ENCODE measurements at regions not wholly inside any gene's neighbourhood (a gene's known extent, or its start where the extent isn't known, plus 50 kb on each side); places are given as distances from the start of the nearest gene placed in this dataset.

DNA sequence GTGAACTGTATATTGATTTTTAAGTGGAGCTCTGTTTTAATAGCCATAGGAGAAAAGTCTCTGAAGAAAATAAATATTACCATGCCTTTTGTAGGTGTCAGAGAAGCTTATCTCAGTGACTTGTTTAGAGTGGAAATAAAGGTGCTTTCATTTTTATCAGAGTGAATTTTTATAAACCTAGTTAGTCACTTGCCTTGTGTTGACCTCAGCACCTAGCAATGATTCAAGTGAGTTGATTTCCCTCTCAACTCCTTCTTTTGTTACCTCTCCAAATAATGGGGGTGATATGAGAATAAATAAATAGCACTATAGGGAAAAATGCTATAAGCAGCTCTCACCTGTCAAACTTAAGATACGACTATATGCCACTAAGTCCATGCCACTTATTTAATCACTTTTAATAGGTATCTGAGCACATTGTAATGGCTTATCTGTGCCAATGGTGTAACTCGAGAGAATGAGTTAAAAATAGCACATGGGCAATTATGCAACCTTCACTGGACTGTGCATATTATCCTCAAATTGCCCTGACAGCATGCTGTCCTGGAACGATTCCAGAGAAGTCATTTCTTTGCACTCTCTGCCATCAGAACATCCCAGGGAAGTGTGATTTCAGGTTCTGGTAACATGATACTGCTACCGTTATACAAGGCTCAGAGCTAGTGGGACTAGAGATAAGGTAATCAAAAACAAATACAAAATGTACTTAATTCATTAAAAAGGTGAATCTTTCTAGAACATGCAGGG, 290.8 kb downstream of the CCDC85A start:
- TF ChIP-seq, protein P1, sequence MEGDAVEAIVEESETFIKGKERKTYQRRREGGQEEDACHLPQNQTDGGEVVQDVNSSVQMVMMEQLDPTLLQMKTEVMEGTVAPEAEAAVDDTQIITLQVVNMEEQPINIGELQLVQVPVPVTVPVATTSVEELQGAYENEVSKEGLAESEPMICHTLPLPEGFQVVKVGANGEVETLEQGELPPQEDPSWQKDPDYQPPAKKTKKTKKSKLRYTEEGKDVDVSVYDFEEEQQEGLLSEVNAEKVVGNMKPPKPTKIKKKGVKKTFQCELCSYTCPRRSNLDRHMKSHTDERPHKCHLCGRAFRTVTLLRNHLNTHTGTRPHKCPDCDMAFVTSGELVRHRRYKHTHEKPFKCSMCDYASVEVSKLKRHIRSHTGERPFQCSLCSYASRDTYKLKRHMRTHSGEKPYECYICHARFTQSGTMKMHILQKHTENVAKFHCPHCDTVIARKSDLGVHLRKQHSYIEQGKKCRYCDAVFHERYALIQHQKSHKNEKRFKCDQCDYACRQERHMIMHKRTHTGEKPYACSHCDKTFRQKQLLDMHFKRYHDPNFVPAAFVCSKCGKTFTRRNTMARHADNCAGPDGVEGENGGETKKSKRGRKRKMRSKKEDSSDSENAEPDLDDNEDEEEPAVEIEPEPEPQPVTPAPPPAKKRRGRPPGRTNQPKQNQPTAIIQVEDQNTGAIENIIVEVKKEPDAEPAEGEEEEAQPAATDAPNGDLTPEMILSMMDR (IDR thresholded peaks at IDR 0.05; ENCODE audit: low read length): no peak
- TF ChIP-seq EZH2 (optimal IDR thresholded peaks at IDR 0.05; ENCODE audit: low read depth, low read length) (no peak), EZH2phosphoT487 (IDR thresholded peaks at IDR 0.05; ENCODE audit: low read length) (no peak)
- Histone ChIP-seq H3F3A (ENCODE audit: insufficient read depth, low read length) (no peaks in the 10 kb centered on the region), H3K4me1 (ENCODE audit: low read length) (no peaks in the 10 kb centered on the region), H3K27ac (ENCODE audit: low read length) (no peak overlapping the region), H3K79me2 (ENCODE audit: low read length) (no peaks in the 10 kb centered on the region), H3K4me2 (ENCODE audit: low read depth, low read length) (no peak overlapping the region), H3K27me3 (replicated peaks; ENCODE audit: insufficient read depth, low read length) (no peaks in the 10 kb centered on the region), H3K9me3 (replicated peaks; ENCODE audit: insufficient read depth, low read length) (no peaks in the 10 kb centered on the region), H2AFZ (ENCODE audit: low read length) (no peak overlapping the region), H3K36me3 (replicated peaks; ENCODE audit: insufficient read depth, low read length) (no peaks in the 10 kb centered on the region), H3K9ac (ENCODE audit: low read length) (no peak overlapping the region), H4K20me1 (ENCODE audit: insufficient read depth, low read length) (no peaks in the 10 kb centered on the region), H3K9me2 (replicated peaks; ENCODE audit: insufficient read depth, low read length) (no peaks in the 10 kb centered on the region), H3K4me3 (ENCODE audit: low read length) (no peak overlapping the region)
- DNase-seq: no peak

DNA sequence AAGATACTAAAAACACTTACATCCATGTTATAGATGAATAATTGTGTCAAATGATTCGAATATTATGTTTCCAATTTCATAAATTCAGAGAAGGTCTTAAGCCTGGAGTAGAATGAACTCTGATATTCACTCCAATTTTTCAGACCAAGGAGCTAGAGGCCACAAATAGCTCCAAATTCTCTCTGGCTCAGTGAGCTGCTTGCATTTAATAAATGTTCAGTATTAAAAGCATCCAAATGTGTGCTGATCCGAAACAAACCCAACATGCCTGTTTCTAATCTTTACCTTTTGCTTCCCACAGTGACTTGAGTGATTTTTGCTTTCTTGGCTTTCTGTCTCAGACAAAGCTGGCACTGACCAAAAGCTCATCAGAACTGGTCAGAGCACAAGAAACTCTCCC, 291.4 kb downstream of the CCDC85A start:
- no peak for DNase-seq
- Histone ChIP-seq H3K4me1 (ENCODE audit: low read length) (no peaks in the 10 kb centered on the region), H2AFZ (ENCODE audit: low read length) (no peak overlapping the region), H3F3A (ENCODE audit: insufficient read depth, low read length) (no peaks in the 10 kb centered on the region), H4K20me1 (ENCODE audit: insufficient read depth, low read length) (no peaks in the 10 kb centered on the region), H3K9me2 (replicated peaks; ENCODE audit: insufficient read depth, low read length) (no peaks in the 10 kb centered on the region), H3K9me3 (replicated peaks; ENCODE audit: insufficient read depth, low read length) (no peaks in the 10 kb centered on the region), H3K79me2 (ENCODE audit: low read length) (no peaks in the 10 kb centered on the region), H3K27ac (ENCODE audit: low read length) (no peak overlapping the region), H3K36me3 (replicated peaks; ENCODE audit: insufficient read depth, low read length) (no peaks in the 10 kb centered on the region), H3K4me3 (ENCODE audit: low read length) (no peak overlapping the region), H3K9ac (ENCODE audit: low read length) (no peak overlapping the region), H3K27me3 (replicated peaks; ENCODE audit: insufficient read depth, low read length) (no peaks in the 10 kb centered on the region), H3K4me2 (ENCODE audit: low read depth, low read length) (no peak overlapping the region)
- TF ChIP-seq EZH2phosphoT487 (IDR thresholded peaks at IDR 0.05; ENCODE audit: low read length): no peak
- TF ChIP-seq EZH2 (optimal IDR thresholded peaks at IDR 0.05; ENCODE audit: low read depth, low read length): no peak
- TF ChIP-seq, protein P1 (IDR thresholded peaks at IDR 0.05; ENCODE audit: low read length): no peak

DNA sequence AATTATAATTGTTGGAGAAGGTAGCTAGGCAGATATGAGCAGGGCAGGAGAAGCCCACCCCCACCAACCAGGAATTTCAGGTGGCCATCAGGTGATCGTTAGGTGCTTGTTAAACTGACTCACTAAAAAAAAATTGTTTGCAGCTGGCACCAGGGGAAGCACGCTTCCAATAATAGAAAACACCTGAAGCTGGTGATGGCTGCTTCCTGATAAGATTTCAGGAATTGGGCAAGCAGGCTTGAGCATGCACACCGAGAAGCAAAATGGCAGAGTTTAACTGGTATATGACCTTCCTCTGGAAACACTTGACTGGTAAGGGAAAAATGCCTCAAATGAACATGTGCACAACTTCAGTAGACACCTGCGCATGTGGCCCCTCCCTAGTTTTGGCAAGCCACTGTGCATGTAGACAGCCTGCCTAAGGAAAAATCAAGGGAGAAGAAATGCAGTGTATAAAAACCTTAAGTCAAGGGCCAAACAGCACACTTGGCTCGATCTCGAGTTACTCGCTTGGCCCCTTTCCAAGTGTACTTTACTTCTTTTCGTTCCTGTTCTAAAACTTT, 292.8 kb downstream of the CCDC85A start:
- Histone ChIP-seq H4K20me1 (ENCODE audit: insufficient read depth, low read length) (no peaks in the 10 kb centered on the region), H3K9me2 (replicated peaks; ENCODE audit: insufficient read depth, low read length) (no peaks in the 10 kb centered on the region), H3K4me2 (ENCODE audit: low read depth, low read length) (no peak overlapping the region), H3K4me1 (ENCODE audit: low read length) (no peaks in the 10 kb centered on the region), H3K4me3 (ENCODE audit: low read length) (no peak overlapping the region), H3K36me3 (replicated peaks; ENCODE audit: insufficient read depth, low read length) (no peaks in the 10 kb centered on the region), H3K9ac (ENCODE audit: low read length) (no peak overlapping the region), H3F3A (ENCODE audit: insufficient read depth, low read length) (no peaks in the 10 kb centered on the region), H2AFZ (ENCODE audit: low read length) (no peak overlapping the region), H3K27me3 (replicated peaks; ENCODE audit: insufficient read depth, low read length) (no peaks in the 10 kb centered on the region), H3K9me3 (replicated peaks; ENCODE audit: insufficient read depth, low read length) (no peaks in the 10 kb centered on the region), H3K79me2 (ENCODE audit: low read length) (no peaks in the 10 kb centered on the region), H3K27ac (ENCODE audit: low read length) (no peak overlapping the region)
- no peak for DNase-seq
- TF ChIP-seq EZH2phosphoT487 (IDR thresholded peaks at IDR 0.05; ENCODE audit: low read length) (no peak), EZH2 (optimal IDR thresholded peaks at IDR 0.05; ENCODE audit: low read depth, low read length) (no peak)
- TF ChIP-seq, protein P1 (IDR thresholded peaks at IDR 0.05; ENCODE audit: low read length): no peak
